Stimulated activated effector memory CD8-positive, alpha-beta T cell treated with anti-CD3 and anti-CD28 coated beads, Interleukin-12 subunit alpha, Interleukin-12 subunit beta, amount 100 ng/mL, for 72 hours (primary cell): ENCODE measurements at regions not wholly inside any gene's neighbourhood (a gene's known extent, or its start where the extent isn't known, plus 50 kb on each side); places are given as distances from the start of the nearest gene placed in this dataset.
A peak's percentile ranks its signal among the peaks of the same experiment; 100 is the strongest.
"Not testable (repeated sequence)": the region's sequence is repeated elsewhere in the genome, so short reads cannot be mapped to it uniquely, and the experiment has no call there.

Experiments used
- ATAC-seq: fragments of 150-1000 bp; cut with Tn5 transposase; 2 replicates; pipeline ENCODE4 v1.10.0; 2021
- DNase-seq, 2 donors: peaks; one replicate each; pipeline ENCODE4 v3.0.0; 2021 to 2022; ENCODE audit warnings: low spot score in 2 of 2
- H3K27ac Mint-ChIP-seq: one replicate; pipeline ENCODE4 v1.8.0; 2022; ENCODE audit warnings: mild to moderate bottlenecking, mixed read lengths
- H3K36me3 Mint-ChIP-seq: one replicate; pipeline ENCODE4 v1.8.0; 2022; ENCODE audit warnings: mild to moderate bottlenecking, mixed read lengths
- H3K4me1 Mint-ChIP-seq: one replicate; pipeline ENCODE4 v1.8.0; 2022; ENCODE audit warnings: mixed read lengths
- H3K4me3 Mint-ChIP-seq: one replicate; pipeline ENCODE4 v1.8.0; 2022; ENCODE audit warnings: mild to moderate bottlenecking, mixed read lengths
- H3K9me3 Mint-ChIP-seq: one replicate; pipeline ENCODE4 v1.8.0; 2022; ENCODE audit warnings: mixed read lengths

GRCh38 chr5:14038341-14038959, 94.0 kb upstream of the DNAH5 start:
- Mint-ChIP-seq H3K9me3 (no peaks in the 10 kb centered on the region), H3K4me3 (no peak overlapping the region), H3K27ac (no peak overlapping the region), H3K4me1 (no peaks in the 10 kb centered on the region), H3K36me3 (no peaks in the 10 kb centered on the region)
- DNase-seq (no peak), ATAC-seq (no peak)

DNA sequence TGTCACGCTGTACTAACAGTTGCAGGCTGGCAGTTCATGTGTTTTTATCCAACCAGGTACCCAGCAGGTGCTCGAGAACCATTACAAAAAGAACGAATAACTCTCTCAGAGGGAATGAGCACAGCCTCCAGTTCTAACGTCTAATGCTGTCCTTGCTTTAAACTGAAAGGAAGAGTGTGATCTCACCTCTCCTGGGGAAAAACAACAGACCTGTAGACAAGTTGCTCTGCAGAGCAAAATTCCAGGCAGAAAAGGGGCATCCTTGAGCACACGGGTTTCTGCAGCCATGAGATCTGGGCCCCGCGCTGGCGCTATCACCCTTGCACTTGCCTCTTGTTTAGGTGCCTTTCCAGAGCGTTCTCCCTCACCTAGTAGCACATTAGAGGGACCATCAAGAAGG, 92.5 kb upstream of the DNAH5 start:
- ATAC-seq (no peak), DNase-seq (no peak)
- Mint-ChIP-seq H3K9me3 (no peaks in the 10 kb centered on the region), H3K4me3 (no peak overlapping the region), H3K27ac (no peak overlapping the region), H3K36me3 (no peaks in the 10 kb centered on the region), H3K4me1 (no peaks in the 10 kb centered on the region)

DNA sequence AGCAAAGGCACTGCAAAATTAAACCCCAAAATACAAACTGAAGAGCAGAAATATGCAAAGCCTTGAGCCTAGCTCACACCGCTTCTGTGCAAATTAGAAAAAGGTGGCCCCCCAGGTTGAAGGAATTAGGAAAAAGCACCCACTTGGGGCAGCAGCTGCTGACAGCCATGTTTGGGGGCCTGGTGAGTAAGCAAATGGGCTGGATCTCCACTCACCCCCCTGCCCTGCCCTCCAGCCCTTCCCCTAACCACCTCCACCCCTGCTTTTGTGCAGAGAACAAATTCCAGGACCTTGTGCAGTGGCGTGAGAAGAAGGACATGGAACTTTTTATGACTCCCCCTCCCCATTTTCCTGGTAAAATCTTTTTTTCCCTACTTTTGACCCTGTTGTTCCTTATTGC, 92.0 kb upstream of the DNAH5 start:
- ATAC-seq: no peak
- no peak for DNase-seq
- no peak overlapping the region for H3K4me3 Mint-ChIP-seq
- H3K27ac Mint-ChIP-seq: no peak overlapping the region
- no peaks in the 10 kb centered on the region for H3K36me3 Mint-ChIP-seq
- H3K9me3 Mint-ChIP-seq: no peaks in the 10 kb centered on the region
- H3K4me1 Mint-ChIP-seq: no peaks in the 10 kb centered on the region

- H3K4me3 Mint-ChIP-seq: no peak overlapping the region
- ATAC-seq: no peak
Observed at GRCh38 chr5:14035859-14036503, 91.5 kb upstream of the DNAH5 start.

GRCh38 chr5:14034963-14035362, 90.5 kb upstream of the DNAH5 start:
- no peak for ATAC-seq
- H3K9me3 Mint-ChIP-seq: no peaks in the 10 kb centered on the region
- peak in 1 of 2 donors; percentile 12 for DNase-seq
- H3K27ac Mint-ChIP-seq: no peak overlapping the region
- H3K36me3 Mint-ChIP-seq: no peaks in the 10 kb centered on the region
- no peak overlapping the region for H3K4me3 Mint-ChIP-seq
- H3K4me1 Mint-ChIP-seq: no peaks in the 10 kb centered on the region

More at GRCh38 chr5:14035859-14036503, 91.5 kb upstream of the DNAH5 start:
- Mint-ChIP-seq H3K27ac (no peak overlapping the region), H3K9me3 (no peaks in the 10 kb centered on the region), H3K36me3 (no peaks in the 10 kb centered on the region), H3K4me1 (no peaks in the 10 kb centered on the region)
- no peak for DNase-seq

DNA sequence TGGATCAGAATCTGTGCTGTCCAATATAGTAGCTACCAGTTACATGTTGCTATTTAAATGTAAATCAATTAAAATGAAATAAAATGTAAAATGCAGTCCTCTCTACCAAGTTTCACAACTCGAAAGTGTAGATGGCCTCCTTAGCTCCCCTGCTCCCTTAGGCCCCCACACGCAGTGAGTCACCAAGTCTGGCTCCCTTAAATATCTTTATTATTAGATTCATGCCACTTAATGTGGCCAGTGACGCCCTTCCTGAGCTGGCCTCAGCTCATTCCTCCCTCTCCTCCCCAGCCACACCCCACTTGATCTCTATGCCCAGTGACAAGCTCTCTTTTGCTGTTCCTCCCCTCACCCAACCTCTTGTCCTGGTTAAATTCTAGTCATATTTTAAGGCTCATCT, 88.4 kb upstream of the DNAH5 start:
- Mint-ChIP-seq H3K4me3 (no peak overlapping the region), H3K4me1 (no peaks in the 10 kb centered on the region), H3K36me3 (no peaks in the 10 kb centered on the region), H3K27ac (no peak overlapping the region), H3K9me3 (no peaks in the 10 kb centered on the region)
- DNase-seq (peak in 1 of 2 donors; percentile 10), ATAC-seq (no peak)

DNA sequence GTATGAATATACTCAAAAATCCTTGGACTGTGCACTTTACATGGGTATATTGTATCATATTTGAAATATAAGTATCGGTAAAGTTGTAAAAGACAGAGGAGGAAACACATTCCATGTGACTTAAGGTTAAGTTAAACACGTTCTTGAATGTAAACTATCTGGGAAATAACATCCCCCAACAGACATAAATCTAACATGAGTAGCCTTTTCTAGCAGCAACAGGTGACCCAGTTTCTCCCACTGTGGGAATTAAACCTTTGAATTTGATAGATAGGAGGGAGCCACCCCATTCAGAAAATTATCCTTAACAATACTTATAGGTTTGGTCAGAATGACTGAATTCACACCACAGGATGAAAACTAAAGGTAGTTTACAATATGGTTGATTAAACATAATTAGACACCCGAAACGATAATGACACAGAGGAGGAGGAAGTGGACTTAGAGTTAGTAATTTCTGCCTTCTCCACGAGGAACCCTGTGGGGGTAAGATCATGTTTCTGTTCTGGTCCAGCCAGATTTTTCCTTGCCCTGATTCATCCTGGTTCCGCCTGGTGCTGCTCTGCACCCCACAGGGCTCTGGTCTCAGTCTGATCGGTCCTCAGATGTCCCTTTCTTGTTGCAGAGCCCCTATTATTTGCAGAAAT, 84.6 kb upstream of the DNAH5 start:
- H3K4me1 Mint-ChIP-seq: no peaks in the 10 kb centered on the region
- no peak overlapping the region for H3K27ac Mint-ChIP-seq
- no peaks in the 10 kb centered on the region for H3K36me3 Mint-ChIP-seq
- no peak overlapping the region for H3K4me3 Mint-ChIP-seq
- no peak for ATAC-seq
- H3K9me3 Mint-ChIP-seq: no peaks in the 10 kb centered on the region
- peak in 1 of 2 donors; percentile 7 for DNase-seq

DNA sequence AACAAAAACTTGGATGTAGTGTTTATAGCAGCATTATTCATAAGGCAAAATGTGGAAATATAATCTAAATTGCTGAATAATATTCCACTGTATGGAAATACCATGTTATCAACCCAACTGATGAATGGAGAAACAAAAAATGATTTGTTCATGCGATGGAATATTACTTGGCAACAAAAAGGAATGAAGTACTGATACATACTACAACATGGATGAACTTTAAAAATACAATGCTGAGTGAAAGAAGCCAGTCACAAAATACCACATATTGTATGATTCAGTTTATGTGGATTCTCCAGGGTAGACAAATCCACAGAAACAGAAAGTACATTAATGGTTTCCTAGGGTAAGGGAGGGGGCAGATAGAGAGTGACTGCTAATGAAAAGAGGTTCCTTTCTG, 83.7 kb upstream of the DNAH5 start:
- DNase-seq (no peak), ATAC-seq (no peak)
- H3K4me3 Mint-ChIP-seq: no peak overlapping the region
- H3K4me1 Mint-ChIP-seq: no peaks in the 10 kb centered on the region
- no peaks in the 10 kb centered on the region for H3K36me3 Mint-ChIP-seq
- H3K9me3 Mint-ChIP-seq: no peaks in the 10 kb centered on the region
- H3K27ac Mint-ChIP-seq: no peak overlapping the region

DNA sequence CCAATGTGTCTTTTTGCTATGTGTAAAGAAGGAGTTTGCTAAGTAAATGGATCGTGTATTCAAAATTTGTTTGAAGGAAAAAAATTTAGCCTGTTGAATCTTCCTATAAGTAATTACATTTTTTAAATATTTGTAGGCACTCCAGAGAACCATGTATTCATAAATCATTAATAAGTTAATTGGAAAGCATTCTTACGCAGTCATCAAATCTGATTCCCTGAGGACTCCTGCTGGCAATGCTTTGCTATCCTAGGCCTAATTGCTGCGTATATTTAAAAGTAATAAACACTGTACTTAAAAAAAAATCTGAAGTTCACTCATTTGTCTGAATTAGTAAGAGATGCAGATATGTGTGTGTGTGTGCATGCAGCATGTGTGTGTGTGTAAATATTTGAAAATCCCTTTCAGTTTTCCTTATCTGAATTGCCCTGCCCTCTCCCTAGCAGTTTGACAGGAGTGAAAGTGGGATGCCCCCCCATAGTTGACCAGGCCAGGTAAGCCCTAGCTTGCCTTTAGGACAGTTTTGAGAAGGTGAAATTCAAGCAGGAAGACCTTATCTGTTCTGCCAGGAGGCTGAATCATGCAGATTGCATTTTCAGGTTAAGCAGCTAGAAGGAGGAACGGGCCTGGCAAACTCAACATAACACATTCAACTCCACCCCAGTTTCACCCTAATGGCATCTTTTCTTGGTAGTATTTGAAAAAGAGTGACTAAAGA, 81.2 kb upstream of the DNAH5 start:
- no peaks in the 10 kb centered on the region for H3K9me3 Mint-ChIP-seq
- H3K4me1 Mint-ChIP-seq: no peaks in the 10 kb centered on the region
- no peak for ATAC-seq
- no peak overlapping the region for H3K4me3 Mint-ChIP-seq
- H3K36me3 Mint-ChIP-seq: no peaks in the 10 kb centered on the region
- no peak overlapping the region for H3K27ac Mint-ChIP-seq
- peak in 1 of 2 donors; percentile 8 for DNase-seq

GRCh38 chr5:14022971-14023370, 78.5 kb upstream of the DNAH5 start:
- H3K36me3 Mint-ChIP-seq: no peaks in the 10 kb centered on the region
- ATAC-seq (no peak), DNase-seq (no peak)
- no peaks in the 10 kb centered on the region for H3K9me3 Mint-ChIP-seq
- H3K4me1 Mint-ChIP-seq: no peaks in the 10 kb centered on the region
- no peak overlapping the region for H3K4me3 Mint-ChIP-seq
- H3K27ac Mint-ChIP-seq: no peak overlapping the region

- not testable (repeated sequence) for H3K9me3 Mint-ChIP-seq, H3K4me3 Mint-ChIP-seq, ATAC-seq, H3K27ac Mint-ChIP-seq, H3K4me1 Mint-ChIP-seq, DNase-seq, H3K36me3 Mint-ChIP-seq
Observed at GRCh38 chr5:14020944-14021343, 76.5 kb upstream of the DNAH5 start.

- Mint-ChIP-seq H3K4me1 (no peaks in the 10 kb centered on the region), H3K4me3 (no peak overlapping the region), H3K27ac (no peak overlapping the region), H3K36me3 (no peaks in the 10 kb centered on the region), H3K9me3 (no peaks in the 10 kb centered on the region)
- no peak for ATAC-seq
- no peak for DNase-seq
Observed at GRCh38 chr5:14019768-14020290, 75.3 kb upstream of the DNAH5 start.

- Mint-ChIP-seq H3K27ac (no peak overlapping the region), H3K4me1 (no peaks in the 10 kb centered on the region), H3K4me3 (no peak overlapping the region), H3K9me3 (no peaks in the 10 kb centered on the region), H3K36me3 (no peaks in the 10 kb centered on the region)
- ATAC-seq: no peak
- no peak for DNase-seq
Observed at GRCh38 chr5:14017904-14018303, 73.4 kb upstream of the DNAH5 start.

DNA sequence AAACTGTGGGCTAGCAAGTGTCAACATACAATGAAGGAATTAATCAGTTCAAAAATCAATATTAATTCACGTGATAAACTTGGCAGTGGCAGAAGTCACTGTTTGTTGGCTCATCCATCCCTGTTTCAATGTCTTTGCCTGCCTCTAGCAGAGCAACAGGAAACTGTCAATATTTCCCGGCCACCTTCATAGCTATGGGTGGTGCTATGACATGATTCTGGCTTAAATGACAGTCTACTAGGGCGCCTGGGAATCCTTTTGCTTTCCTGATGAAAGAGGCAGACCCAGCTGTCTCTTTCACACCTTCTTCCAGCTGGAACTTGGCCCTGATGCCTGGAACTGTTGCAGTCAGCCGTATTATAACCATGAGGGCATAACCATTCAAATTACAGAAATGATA, 72.1 kb upstream of the DNAH5 start:
- DNase-seq (no peak), ATAC-seq (no peak)
- Mint-ChIP-seq H3K27ac (no peak overlapping the region), H3K9me3 (no peaks in the 10 kb centered on the region), H3K4me3 (no peak overlapping the region), H3K36me3 (no peaks in the 10 kb centered on the region), H3K4me1 (peaks cover 5% of the 10 kb centered on the region)
